HG03432 (cell line): ENCODE measurements at regions not wholly inside any gene's neighbourhood (a gene's known extent, or its start where the extent isn't known, plus 50 kb on each side); places are given as distances from the start of the nearest gene placed in this dataset.

ENCODE experiments used
- ATAC-seq: cut with Tn5 transposase; IDR thresholded peaks from one replicate; pipeline ENCODE4 v1.9.1; 2021; ENCODE audit warnings: mild to moderate bottlenecking, moderate library complexity; ENCODE audit not compliant: unreplicated experiment

DNA sequence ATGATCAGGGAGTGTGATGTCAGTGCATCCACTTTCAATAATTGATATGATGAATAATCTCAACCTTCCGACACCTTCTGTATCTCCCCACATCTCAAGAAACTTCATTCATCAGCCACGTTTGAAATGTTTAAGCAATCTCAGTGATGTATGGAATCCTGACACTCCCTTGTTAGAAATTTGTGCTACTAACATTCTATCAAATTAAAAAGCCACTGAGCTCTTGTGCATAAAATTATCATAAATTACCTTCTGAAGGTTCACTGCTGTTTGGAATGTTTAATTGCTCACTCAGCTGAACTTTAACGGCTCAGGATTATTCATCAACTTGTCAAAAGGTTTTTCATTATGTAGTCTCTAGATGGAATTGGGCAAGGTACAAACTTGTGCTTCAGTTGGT is 108.4 kb upstream of the DPH6 start:
- no peak for ATAC-seq

- no peak for ATAC-seq
Measured at GRCh38 chr15:35657679-35658311, 111.8 kb upstream of the DPH6 start.

DNA sequence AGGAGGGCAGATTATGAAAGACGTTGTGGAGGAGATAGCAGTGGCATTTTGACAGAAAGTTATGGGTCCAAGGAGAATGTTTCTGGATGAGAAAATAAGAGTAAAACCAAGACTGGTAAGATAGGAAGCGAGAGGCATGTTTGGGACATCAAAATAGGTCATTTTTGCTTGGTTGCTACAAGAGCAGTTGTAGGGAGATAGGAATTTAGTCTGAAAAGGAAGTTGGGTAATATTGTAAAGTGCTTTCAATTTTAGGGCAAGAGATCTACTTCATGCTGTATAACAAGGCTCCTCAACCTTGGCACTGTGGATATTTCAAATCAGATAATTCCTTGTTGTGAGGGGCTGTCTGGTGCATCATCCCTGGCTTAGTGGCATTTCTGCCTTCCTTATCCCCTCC is 118.0 kb upstream of the DPH6 start:
- no peak for ATAC-seq

DNA sequence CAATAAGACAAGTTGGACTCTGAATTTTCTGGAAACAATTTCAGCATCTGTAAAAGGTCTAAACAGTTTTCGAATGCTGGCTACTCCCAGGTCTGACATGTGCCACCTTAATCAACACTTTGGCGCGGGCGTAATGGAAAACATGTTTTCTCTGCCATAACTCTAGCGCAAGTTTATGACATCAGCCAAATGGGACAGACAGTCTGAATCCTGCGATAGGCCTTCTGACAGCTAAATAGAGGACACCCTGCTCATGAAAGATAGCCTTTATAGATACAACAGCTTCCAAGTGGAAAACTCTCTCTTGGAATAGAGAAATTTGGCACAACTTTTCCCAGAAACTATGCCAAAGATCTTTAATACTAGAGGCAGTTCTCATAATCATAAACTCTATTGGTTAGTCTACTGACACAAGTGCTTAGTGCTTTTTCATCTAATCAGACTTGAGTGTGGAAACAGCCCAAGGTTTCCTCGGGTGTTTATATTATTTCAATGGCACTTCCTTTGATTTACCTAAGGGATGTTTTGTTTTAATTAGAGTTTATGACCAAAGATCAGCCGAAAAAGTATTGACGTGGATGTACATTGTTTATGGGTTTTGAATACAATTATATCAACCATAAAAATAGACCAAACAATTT is 120.1 kb upstream of the DPH6 start:
- ATAC-seq = no peak

- ATAC-seq = no peak
Measured at GRCh38 chr15:35667908-35668307, 121.9 kb upstream of the DPH6 start.

- ATAC-seq = no peak
Measured at GRCh38 chr15:35669021-35669420, 123.1 kb upstream of the DPH6 start.

- ATAC-seq = no peak
Measured at GRCh38 chr15:35669432-35670045, 123.6 kb upstream of the DPH6 start.

- no peak for ATAC-seq
Measured at GRCh38 chr15:35671197-35671596, 125.2 kb upstream of the DPH6 start.

DNA sequence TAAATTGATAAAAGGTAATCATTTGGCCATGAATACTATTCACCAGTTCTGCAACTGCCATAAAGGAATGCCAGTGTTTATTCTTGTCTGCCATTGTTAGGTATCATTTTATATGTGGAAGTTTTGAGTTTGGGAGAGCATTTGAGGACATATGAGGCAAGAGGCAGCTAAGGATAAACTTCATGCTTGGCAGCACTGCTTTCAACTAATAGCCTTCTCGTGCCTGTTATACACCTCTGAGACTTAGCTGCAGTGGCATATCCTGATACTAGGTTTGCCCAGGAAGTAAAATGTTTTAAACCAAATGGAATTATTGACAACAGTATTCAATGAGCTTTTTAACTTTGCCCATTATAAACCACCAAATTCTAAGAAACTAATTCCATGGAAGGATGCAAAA is 126.0 kb upstream of the DPH6 start:
- no peak for ATAC-seq

DNA sequence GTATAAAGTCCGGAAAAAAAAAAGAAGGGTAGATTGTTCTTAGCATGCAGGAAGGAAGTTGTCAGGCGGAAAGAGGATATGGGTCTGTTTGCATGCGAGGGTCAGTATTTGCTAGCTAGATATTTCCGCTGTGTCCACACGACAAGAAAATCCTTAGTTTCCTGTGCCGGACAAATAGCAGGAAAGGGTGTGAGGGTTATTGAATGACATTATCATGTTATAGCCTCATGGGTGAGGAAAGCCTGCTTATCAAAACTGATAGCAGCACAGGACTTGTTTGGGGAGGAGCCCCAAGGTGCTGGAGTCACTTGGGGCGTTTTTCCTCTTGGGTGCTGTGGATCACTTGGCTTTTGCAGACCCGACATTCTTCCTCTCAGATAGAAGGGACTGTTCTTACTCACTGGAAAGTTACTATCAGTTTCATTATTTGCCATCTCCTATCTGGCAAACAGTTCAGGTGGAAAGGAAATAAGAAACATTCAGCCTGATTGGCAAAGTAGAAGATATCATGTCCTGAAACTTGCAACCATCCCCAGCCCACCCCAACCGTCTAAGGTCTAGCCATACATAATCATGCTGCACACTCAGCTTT is 127.2 kb upstream of the DPH6 start:
- ATAC-seq = peak; percentile 87

DNA sequence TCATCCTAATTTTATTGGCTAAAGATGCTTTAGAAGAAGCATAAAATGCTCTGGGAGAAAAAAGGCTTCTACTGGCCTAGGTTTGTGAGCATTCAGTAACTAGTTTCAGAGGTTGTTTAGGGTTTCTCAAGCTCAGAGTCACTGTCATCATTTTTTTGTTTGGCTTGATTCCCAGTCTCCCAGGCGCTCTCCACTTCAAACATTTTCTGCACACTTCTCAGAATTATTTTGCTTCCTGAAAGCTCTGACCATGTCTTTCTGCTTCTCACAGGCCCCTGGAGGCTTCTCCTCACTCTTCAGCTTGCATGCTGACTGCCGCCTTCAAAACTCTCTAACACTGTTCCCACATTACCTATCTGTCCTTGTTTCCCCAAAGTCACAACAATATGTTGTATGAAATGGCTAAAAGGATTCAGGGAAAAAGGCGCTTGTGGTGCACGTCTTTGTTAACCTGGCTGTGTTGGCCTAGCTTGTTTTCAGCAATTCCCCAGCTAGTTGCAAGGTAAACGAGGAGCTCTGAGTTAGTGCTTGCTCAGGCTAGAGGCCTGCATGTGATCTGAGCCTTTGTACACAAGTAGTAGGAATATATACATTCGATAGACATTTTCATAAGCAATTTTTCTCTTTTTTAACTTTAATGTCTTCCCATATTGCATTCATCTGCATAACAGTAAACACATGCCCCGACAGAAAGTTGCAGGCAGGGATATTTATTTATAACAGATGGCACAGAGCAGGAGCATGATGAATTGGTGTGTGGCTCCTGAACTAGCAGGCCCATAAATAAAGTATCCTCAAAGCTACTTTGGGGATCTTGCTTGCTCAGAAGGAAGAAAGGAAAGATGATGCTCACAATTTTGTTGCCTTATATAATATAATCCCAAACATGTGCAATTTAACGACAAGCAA is 129.2 kb upstream of the DPH6 start:
- ATAC-seq = no peak

- no peak for ATAC-seq
Measured at GRCh38 chr15:35678774-35679173, 132.8 kb upstream of the DPH6 start.

DNA sequence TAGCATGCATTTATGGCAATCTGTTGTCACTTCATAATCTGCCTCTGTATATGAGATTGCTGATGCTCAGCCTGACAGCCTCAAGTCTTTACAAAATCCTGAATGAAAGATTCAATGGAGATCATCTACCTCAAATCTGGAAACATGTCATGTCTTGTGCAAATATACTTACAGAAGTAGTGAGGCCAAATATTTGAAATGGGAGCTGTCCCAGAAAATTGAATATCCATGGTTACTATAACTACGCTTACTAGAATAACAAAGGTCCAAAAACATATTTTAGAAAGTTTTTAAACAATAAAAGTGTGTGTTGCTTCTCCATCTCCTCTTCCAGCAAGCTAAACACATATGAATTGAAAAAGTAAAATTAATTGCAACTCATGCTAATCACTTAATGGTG is 133.2 kb upstream of the DPH6 start:
- ATAC-seq = no peak

GRCh38 chr15:35680951-35681350 is 135.0 kb upstream of the DPH6 start:
- ATAC-seq = no peak

GRCh38 chr15:35686347-35686746 is 140.4 kb upstream of the DPH6 start:
- ATAC-seq = no peak

- ATAC-seq = no peak
Measured at GRCh38 chr15:35689266-35689665, 143.3 kb upstream of the DPH6 start.

DNA sequence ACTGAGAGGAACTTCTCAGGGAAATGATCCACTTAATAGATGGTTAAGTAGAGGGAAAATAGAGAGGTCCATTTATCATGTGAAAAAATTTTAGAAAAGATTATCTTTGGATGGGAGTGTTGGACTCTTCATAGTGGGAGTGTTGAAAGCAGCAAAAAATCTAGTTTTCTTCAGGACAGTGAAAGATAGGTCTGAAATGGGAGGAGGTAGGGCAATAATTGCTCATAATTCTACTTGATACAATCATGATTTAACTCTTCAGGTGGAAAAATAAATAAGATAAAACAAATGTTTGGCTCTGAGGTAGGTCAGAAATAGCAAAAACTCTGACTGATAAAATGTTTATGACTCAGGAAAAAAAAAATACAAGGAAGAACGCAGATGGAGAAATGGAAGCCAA is 144.1 kb upstream of the DPH6 start:
- ATAC-seq = no peak

GRCh38 chr15:35690698-35691116 is 144.7 kb upstream of the DPH6 start:
- ATAC-seq = no peak

DNA sequence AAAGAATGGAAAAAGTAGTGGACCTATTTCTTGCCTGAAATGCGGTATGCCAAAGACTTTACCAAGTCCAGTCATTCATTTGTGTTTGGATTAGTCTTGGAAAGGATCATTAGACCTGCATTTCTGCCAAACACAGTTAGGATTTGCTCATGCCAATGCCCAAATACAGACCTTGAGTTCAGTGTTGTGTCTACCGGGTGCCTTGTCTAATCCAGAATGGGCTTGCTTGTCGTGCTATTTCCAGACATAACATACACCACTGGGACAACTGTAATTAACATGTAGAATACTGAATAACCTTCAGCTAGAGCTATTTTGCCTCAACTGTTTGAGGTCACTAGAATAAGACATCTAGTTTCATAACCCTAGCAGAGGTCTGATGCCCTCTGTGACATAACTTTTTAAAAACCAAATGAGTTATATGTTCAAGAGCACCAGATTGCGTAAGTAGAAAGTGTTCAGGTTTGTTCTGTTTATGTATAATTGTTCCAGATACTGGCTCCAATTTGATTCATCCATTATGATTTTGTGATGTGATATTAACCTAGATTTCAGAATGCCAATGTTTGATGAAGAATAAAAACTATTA is 145.3 kb upstream of the DPH6 start:
- ATAC-seq = no peak
